GM18502 (cell line): ENCODE measurements at regions not wholly inside any gene's neighbourhood (a gene's known extent, or its start where the extent isn't known, plus 50 kb on each side); places are given as distances from the start of the nearest gene placed in this dataset.
A peak's percentile ranks its signal among the peaks of the same experiment; 100 is the strongest.
"Not testable (repeated sequence)": the region's sequence is repeated elsewhere in the genome, so short reads cannot be mapped to it uniquely, and the experiment has no call there.

Experiments
- ATAC-seq: cut with Tn5 transposase; IDR thresholded peaks from one replicate; pipeline ENCODE4 v1.9.1; 2021; ENCODE audit warnings: mild to moderate bottlenecking; ENCODE audit not compliant: unreplicated experiment, poor library complexity

DNA sequence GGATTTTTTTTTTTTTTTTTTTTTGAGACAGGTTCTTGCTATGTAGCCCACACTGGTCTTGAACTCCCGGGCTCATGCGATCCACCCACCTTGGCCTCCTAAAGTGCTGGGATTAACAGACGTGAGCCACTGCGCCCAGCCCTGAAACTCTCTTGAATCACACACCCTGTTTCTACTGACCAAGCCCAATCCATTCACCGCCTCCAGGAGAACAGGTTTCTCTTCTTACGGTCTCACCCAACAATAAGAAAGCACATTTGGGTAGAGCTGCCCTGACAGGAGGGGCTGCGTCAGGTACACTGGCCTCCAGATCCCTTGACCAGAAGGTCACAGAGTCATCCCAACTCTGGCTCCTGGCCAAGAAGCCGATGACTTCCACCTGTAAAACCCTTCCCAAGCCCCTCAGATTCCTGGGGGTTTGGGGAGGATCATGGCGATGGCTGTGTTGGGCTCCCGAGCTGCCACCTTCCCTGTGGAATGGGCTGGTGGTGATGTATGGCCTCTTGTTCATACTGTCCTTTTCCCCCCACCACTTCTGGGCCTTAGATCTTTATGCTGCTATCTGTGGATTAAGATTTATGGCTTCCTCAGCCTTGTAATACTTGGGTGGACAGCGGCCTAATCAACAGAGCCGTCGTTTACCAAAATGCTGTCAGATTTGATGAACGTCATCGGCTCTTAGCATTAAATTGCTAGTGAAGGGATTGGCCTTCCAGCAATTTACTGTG lies 89.1 kb downstream of the KATNIP start:
- ATAC-seq = no peak

GRCh38 chr16:27639561-27640276 lies 89.8 kb downstream of the KATNIP start:
- peak; percentile 62 for ATAC-seq

- ATAC-seq = no peak
Measured at GRCh38 chr16:27640277-27640600, 90.3 kb downstream of the KATNIP start.

DNA sequence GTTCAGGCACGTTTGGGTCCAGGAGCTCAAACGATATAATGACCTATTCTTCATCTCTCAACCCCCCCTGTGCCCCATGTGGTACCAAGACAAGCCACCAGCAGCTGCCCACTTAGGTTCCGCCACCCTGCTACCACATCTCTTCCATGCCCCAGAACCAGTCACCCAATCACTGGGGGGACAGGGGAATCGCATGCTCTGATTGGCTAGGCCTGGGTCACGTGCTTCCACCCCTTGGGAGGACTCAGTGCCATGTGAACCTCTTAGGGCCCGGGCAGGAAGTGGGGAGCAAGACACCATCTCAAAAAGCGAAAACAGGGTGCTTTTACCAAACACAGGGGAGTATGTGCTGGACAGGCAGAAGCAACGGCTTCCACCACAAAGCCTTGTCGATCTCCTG lies 91.3 kb downstream of the KATNIP start:
- no peak for ATAC-seq

DNA sequence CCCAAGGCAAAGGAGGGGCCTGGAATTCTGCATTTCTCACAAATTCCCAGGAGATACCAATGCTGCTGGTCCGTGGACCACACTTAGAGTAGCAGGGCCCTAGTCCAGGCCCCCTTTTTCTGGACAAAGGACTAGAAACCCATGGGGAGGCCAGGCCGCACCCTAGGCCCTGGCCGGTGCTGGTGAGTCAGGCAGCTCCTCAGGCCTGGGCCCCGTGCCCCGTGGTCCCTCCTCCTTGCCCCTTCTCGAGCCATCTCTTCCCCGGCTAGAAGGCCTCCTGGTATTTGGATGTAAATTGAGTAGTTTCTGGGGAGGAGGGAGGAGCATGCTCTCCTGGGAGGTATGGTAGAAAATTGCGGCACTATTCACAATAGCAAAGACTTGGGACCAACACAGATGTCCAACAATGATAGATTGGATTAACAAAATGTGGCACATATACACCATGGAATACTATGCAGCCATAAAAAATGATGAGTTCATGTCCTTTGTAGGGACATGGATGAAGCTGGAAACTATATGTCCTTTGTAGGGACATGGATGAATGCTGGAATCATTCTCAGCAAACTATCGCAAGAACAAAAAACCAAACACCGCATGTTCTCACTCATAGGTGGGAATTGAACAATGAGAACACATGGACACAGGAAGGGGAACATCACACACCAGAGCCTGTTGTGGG lies 91.9 kb downstream of the KATNIP start:
- not testable (repeated sequence) for ATAC-seq

GRCh38 chr16:27642756-27643155 lies 92.8 kb downstream of the KATNIP start:
- no peak for ATAC-seq

GRCh38 chr16:27644165-27644564 lies 94.2 kb downstream of the KATNIP start:
- ATAC-seq = no peak

GRCh38 chr16:27645396-27645795 lies 95.5 kb downstream of the KATNIP start:
- no peak for ATAC-seq

DNA sequence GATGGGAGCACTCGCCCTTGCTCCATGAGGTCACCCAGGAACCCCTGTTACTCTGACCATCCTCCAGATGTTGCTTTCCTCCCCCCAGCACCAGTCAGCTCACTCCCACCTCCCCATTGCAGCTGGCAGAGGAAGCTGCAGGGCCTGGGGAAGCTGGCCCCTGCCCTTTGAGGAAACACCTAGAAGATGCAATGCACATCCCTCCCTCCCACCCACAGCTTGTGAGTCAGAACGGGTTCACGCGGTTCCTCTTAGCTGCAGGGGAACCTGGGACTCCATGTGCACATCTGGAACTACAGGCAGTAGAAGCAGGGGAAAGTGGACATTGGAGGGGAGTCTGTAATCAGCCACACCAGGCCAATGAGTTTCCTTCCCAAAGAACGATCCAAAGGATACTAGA lies 96.9 kb downstream of the KATNIP start:
- no peak for ATAC-seq

GRCh38 chr16:27649021-27649420 lies 99.1 kb downstream of the KATNIP start:
- ATAC-seq = no peak

DNA sequence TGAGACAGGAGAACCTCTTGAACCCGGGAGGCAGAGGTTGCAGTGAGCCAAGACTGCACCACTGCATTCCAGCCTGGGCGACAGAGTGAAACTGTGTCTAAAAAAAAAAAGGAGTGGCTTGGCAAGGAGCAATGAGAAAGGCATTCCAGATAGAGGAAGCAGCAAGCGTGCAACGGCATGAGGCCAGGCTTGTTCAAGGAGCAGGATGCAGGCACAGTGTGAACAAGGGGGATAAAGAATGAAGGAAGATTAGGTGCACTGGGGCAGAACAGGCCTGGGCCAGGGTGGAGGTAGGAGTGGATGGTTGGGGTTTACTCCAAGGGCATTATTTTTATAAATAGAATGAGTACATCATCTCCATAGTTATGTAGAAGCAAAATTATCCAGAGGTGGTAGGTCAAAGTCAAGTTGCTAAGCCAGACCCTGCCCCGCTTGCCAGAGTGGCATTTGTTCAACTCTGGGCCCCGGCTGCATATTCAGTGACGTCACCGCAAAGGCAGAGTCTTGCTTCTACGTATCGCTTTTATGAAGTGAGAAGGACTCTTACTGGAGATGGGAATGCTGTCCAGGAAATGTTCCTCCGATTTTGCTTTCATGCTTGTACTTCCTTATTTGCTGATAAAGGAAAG lies 100.2 kb downstream of the KATNIP start:
- no peak for ATAC-seq

- ATAC-seq = no peak
Measured at GRCh38 chr16:27651301-27651700, 101.4 kb downstream of the KATNIP start.

- no peak for ATAC-seq
Measured at GRCh38 chr16:27657811-27658210, 107.9 kb downstream of the KATNIP start.

DNA sequence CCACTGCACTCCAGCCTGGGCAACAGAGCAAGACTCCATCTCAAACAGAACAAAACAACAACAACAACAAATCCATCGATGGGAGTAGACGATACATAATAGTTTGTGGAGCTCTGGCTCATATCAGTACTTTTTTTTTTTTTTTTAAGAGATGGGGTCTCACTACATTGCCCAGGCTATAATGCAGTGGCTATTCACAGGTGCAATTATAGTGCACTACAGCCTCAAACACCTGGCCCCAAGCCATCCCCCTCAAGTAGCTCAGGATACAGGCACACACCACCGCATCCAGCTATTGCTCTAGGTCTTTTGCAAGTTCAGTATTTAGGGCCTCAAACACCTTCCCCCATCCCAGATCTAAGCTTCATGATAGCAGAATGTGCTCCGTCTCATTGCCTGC lies 110.6 kb downstream of the KATNIP start:
- no peak for ATAC-seq

DNA sequence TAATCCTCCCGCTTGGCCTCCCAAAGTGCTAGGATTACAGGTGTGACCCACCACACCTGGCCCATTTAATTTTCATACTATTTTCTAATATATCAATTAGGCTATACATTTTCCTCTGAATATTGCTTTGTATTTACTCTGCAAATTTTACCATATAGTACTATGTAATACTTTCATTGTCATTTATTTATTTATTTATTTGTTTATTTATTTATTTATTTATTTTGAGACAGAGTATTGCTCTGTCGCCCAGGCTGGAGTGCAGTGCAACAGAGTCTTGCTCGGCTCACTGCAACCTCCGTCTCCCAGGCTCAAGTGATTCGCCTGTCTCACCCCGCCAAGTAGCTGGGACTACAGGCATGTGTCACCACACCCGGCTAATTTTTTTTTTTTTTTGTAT lies 113.3 kb downstream of the KATNIP start:
- ATAC-seq = not testable (repeated sequence)

DNA sequence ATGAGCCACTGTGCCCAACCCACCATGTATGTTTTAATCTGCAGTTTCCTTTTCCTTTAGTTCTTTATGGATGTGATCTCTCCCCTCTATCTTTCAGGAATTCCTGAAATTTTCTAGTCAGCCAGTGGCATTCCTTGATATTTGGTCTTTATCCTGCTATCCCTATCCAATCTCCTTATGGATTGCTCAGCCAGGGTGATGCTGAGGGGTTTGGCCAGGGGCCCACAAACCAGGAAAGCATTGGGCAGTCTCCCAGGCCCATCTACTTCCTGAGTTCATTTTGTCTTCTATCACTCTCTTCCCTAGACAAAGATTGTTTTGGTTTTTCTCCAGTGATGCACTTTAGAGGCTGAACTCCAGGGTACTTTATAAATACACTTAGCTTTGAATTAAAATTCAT lies 115.9 kb downstream of the KATNIP start:
- ATAC-seq = no peak

DNA sequence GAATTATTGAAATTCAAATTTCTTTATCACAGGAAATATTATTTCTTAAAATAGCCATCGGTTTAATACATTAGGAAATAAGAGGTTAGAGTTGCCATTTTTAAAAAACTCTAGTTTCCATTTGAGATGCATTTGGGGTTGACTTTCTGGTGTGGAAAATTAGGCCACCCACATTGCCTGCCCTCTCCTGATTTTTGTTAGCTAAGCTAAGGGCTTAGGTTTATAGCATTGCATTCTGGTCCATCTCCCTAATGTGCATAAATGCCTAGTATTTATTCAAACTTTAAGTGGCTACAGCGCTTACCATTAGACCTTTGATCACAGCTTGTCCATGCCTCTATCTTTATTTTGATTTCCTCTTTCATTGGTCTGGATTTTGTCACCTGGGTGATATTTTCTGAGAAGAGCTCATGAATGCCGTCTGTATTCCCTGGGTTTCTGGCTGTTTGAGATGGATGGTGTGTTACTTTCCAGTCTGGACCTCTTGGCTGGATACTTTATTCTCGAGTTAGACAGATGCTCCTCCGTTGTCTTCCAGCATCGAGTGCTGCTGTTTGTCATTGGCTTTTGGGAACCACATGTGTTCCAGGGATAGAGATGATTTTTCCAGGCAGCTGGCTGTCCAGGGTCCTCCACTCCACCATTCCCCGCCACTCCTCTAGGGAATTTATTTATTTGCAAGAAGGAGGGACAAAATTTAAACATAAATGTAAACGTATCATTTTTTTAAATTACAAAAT lies 120.3 kb downstream of the KATNIP start:
- no peak for ATAC-seq

DNA sequence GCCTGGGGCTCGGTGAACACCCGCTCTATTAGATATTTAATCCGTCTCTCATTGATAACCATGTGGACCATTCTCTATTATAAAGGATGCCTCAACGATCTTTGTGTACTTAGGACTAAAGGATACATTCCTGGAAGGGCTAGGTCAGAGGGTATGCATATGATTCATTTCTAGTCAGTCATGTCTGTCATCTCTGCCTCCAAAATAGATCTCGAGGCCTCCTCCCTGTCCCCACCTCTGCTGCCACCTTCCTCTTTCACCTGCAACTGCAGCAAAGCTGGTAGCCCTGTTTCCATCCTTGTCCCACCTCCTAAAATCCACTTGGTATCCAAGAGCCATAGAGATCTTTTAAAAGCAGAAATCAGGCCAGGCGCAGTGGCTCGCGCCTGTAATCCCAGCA lies 121.5 kb downstream of the KATNIP start:
- no peak for ATAC-seq

DNA sequence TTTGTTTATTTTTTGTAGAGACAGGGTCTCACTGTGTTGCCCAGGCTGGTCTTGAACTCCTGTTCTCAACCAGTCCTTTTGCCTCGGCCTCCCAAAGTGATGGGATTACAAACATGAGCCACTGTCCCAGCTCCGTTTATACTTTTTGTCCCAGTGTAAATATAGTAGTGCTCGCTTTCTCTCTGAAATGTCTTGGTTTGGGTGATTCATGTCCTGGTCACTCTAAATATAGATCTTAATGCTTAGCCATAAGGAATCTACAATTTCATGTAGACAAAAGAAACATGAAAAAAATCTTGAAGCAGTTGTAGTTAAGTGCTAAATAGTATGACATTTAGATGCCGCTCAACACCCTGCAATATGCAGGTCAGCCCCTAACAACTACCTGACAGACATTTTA lies 126.9 kb downstream of the KATNIP start:
- no peak for ATAC-seq

GRCh38 chr16:27677263-27677662 lies 127.3 kb downstream of the KATNIP start:
- ATAC-seq = no peak
